ENCODE measurements at regions not wholly inside any gene's neighbourhood (a gene's known extent, or its start where the extent isn't known, plus 50 kb on each side); places are given as distances from the start of the nearest gene placed in this dataset.
"Not testable (repeated sequence)": the region's sequence is repeated elsewhere in the genome, so short reads cannot be mapped to it uniquely, and the experiment has no call there.

GRCh38 chr6:115480543-115480942, 580.1 kb downstream of the FRK start:
- H3K9me3 Mint-ChIP-seq, result peaks cover 20% of the 10 kb centered on the region
- H3K4me1 Mint-ChIP-seq (ENCODE audit: low read depth); H3K36me3 Mint-ChIP-seq (ENCODE audit: low read depth); H3K27me3 Mint-ChIP-seq (ENCODE audit: low read depth); H3K4me3 Mint-ChIP-seq; H3K27ac Mint-ChIP-seq: not testable (repeated sequence)

GRCh38 chr6:115474443-115475041, 586.1 kb downstream of the FRK start:
- Mint-ChIP-seq H3K4me1 (ENCODE audit: low read depth) (no peaks in the 10 kb centered on the region), H3K36me3 (ENCODE audit: low read depth) (no peaks in the 10 kb centered on the region), H3K27ac (no peak overlapping the region), H3K4me3 (no peak overlapping the region), H3K27me3 (ENCODE audit: low read depth) (no peaks in the 10 kb centered on the region), H3K9me3 (peaks cover 20% of the 10 kb centered on the region)

GRCh38 chr6:115468272-115469005, 592.3 kb downstream of the FRK start:
- no peak overlapping the region for H3K4me3 Mint-ChIP-seq
- H3K4me1 Mint-ChIP-seq (ENCODE audit: low read depth), result no peaks in the 10 kb centered on the region

GRCh38 chr6:115467726-115468125, 593.0 kb downstream of the FRK start:
- peaks cover 10% of the 10 kb centered on the region for H3K9me3 Mint-ChIP-seq
- no peaks in the 10 kb centered on the region for H3K27me3 Mint-ChIP-seq (ENCODE audit: low read depth)
- H3K4me3 Mint-ChIP-seq, result no peak overlapping the region
- no peaks in the 10 kb centered on the region for H3K36me3 Mint-ChIP-seq (ENCODE audit: low read depth)
- no peak overlapping the region for H3K27ac Mint-ChIP-seq
- no peaks in the 10 kb centered on the region for H3K4me1 Mint-ChIP-seq (ENCODE audit: low read depth)

More at GRCh38 chr6:115468272-115469005, 592.3 kb downstream of the FRK start:
- H3K27me3 Mint-ChIP-seq (ENCODE audit: low read depth), result no peaks in the 10 kb centered on the region
- H3K36me3 Mint-ChIP-seq (ENCODE audit: low read depth), result no peaks in the 10 kb centered on the region
- no peak overlapping the region for H3K27ac Mint-ChIP-seq
- peaks cover 10% of the 10 kb centered on the region for H3K9me3 Mint-ChIP-seq

- H3K9me3 Mint-ChIP-seq, result no peaks in the 10 kb centered on the region
- H3K4me3 Mint-ChIP-seq, result no peak overlapping the region
- no peaks in the 10 kb centered on the region for H3K4me1 Mint-ChIP-seq (ENCODE audit: low read depth)
- no peaks in the 10 kb centered on the region for H3K27me3 Mint-ChIP-seq (ENCODE audit: low read depth)
- H3K36me3 Mint-ChIP-seq (ENCODE audit: low read depth), result no peaks in the 10 kb centered on the region
- H3K27ac Mint-ChIP-seq, result no peak overlapping the region
These were observed 599.8 kb downstream of the FRK start for GRCh38 chr6:115460913-115461312.

GRCh38 chr6:115456848-115457247, 603.8 kb downstream of the FRK start:
- H3K9me3 Mint-ChIP-seq, result no peaks in the 10 kb centered on the region
- H3K36me3 Mint-ChIP-seq (ENCODE audit: low read depth), result no peaks in the 10 kb centered on the region
- H3K27me3 Mint-ChIP-seq (ENCODE audit: low read depth), result no peaks in the 10 kb centered on the region
- H3K27ac Mint-ChIP-seq, result no peak overlapping the region
- H3K4me1 Mint-ChIP-seq (ENCODE audit: low read depth), result no peaks in the 10 kb centered on the region
- no peak overlapping the region for H3K4me3 Mint-ChIP-seq

- Mint-ChIP-seq H3K9me3 (no peaks in the 10 kb centered on the region), H3K27ac (no peak overlapping the region), H3K36me3 (ENCODE audit: low read depth) (no peaks in the 10 kb centered on the region), H3K4me1 (ENCODE audit: low read depth) (no peaks in the 10 kb centered on the region), H3K4me3 (no peak overlapping the region), H3K27me3 (ENCODE audit: low read depth) (no peaks in the 10 kb centered on the region)
These were observed 616.7 kb downstream of the FRK start for GRCh38 chr6:115443825-115444478.

GRCh38 chr6:115442323-115442722, 618.4 kb downstream of the FRK start:
- H3K4me3 Mint-ChIP-seq, result no peak overlapping the region
- no peaks in the 10 kb centered on the region for H3K4me1 Mint-ChIP-seq (ENCODE audit: low read depth)
- H3K36me3 Mint-ChIP-seq (ENCODE audit: low read depth), result no peaks in the 10 kb centered on the region
- no peaks in the 10 kb centered on the region for H3K9me3 Mint-ChIP-seq
- no peak overlapping the region for H3K27ac Mint-ChIP-seq
- no peaks in the 10 kb centered on the region for H3K27me3 Mint-ChIP-seq (ENCODE audit: low read depth)

- Mint-ChIP-seq H3K4me1 (ENCODE audit: low read depth) (no peaks in the 10 kb centered on the region), H3K36me3 (ENCODE audit: low read depth) (no peaks in the 10 kb centered on the region), H3K9me3 (no peaks in the 10 kb centered on the region), H3K27me3 (ENCODE audit: low read depth) (no peaks in the 10 kb centered on the region), H3K4me3 (no peak overlapping the region), H3K27ac (no peak overlapping the region)
These were observed 619.0 kb downstream of the FRK start for GRCh38 chr6:115441651-115442050.

GRCh38 chr6:115415378-115415777, 645.3 kb downstream of the FRK start:
- Mint-ChIP-seq H3K9me3 (peaks cover 4% of the 10 kb centered on the region), H3K27ac (no peak overlapping the region), H3K27me3 (ENCODE audit: low read depth) (no peaks in the 10 kb centered on the region), H3K36me3 (ENCODE audit: low read depth) (no peaks in the 10 kb centered on the region), H3K4me3 (no peak overlapping the region), H3K4me1 (ENCODE audit: low read depth) (no peaks in the 10 kb centered on the region)

GRCh38 chr6:115414916-115415315, 645.8 kb downstream of the FRK start:
- H3K27ac Mint-ChIP-seq; H3K4me3 Mint-ChIP-seq; H3K36me3 Mint-ChIP-seq (ENCODE audit: low read depth); H3K4me1 Mint-ChIP-seq (ENCODE audit: low read depth); H3K27me3 Mint-ChIP-seq (ENCODE audit: low read depth); H3K9me3 Mint-ChIP-seq: not testable (repeated sequence)

GRCh38 chr6:115411756-115412155, 648.9 kb downstream of the FRK start:
- no peak overlapping the region for H3K4me3 Mint-ChIP-seq
- no peak overlapping the region for H3K27ac Mint-ChIP-seq
- no peaks in the 10 kb centered on the region for H3K4me1 Mint-ChIP-seq (ENCODE audit: low read depth)
- H3K36me3 Mint-ChIP-seq (ENCODE audit: low read depth), result no peaks in the 10 kb centered on the region
- peaks cover 12% of the 10 kb centered on the region for H3K9me3 Mint-ChIP-seq
- H3K27me3 Mint-ChIP-seq (ENCODE audit: low read depth), result no peaks in the 10 kb centered on the region

- no peaks in the 10 kb centered on the region for H3K27me3 Mint-ChIP-seq (ENCODE audit: low read depth)
- H3K4me3 Mint-ChIP-seq, result no peak overlapping the region
- no peaks in the 10 kb centered on the region for H3K36me3 Mint-ChIP-seq (ENCODE audit: low read depth)
- no peaks in the 10 kb centered on the region for H3K4me1 Mint-ChIP-seq (ENCODE audit: low read depth)
- no peak overlapping the region for H3K27ac Mint-ChIP-seq
- H3K9me3 Mint-ChIP-seq, result peaks cover 16% of the 10 kb centered on the region
These were observed 656.2 kb downstream of the FRK start for GRCh38 chr6:115404446-115404845.

- Mint-ChIP-seq H3K27ac (no peak overlapping the region), H3K9me3 (peaks cover 11% of the 10 kb centered on the region), H3K4me3 (no peak overlapping the region), H3K36me3 (ENCODE audit: low read depth) (no peaks in the 10 kb centered on the region), H3K4me1 (ENCODE audit: low read depth) (no peaks in the 10 kb centered on the region), H3K27me3 (ENCODE audit: low read depth) (no peaks in the 10 kb centered on the region)
These were observed 662.1 kb downstream of the FRK start for GRCh38 chr6:115398607-115399006.

All from T-helper 1 cell treated with Interleukin-12 subunit alpha and Interleukin-12 subunit beta and Interleukin-4 antibody, amounts not matched to agents 30 μg/mL and 1 μg/mL, for 36 hours (primary cell).